ENCODE measurements at regions not wholly inside any gene's neighbourhood (a gene's known extent, or its start where the extent isn't known, plus 50 kb on each side); places are given as distances from the start of the nearest gene placed in this dataset.
"Not testable (repeated sequence)": the region's sequence is repeated elsewhere in the genome, so short reads cannot be mapped to it uniquely, and the experiment has no call there.

DNA sequence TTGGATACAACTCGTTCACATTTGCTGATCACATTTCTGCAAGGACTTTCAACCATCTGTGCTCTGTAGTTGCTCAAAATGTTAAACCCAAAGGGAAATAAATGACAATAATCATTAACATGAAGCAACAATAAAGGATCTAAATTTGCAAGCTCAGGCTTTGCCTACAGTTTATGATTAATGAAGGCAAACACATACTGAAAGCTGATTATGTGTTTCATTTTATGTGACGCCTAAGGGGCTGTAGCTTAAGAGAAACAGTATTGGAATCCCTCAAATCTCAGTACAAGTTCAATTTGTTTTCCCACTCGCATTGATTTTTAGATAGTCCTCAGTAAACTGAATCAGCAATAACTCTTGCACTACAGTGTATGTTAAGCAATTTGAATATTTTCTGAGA is 160.3 kb upstream of the FSIP2 start:
- Mint-ChIP-seq H3K4me3 (no peak overlapping the region), H3K27me3 (no peaks in the 10 kb centered on the region), H3K36me3 (ENCODE audit: low read depth) (no peaks in the 10 kb centered on the region), H3K27ac (no peak overlapping the region), H3K9me3 (peaks cover 4% of the 10 kb centered on the region), H3K4me1 (ENCODE audit: low read depth) (no peaks in the 10 kb centered on the region)
- ChIA-PET CTCF (no interaction called here), POLR2A (no interaction called here)
- peaks cover 0 to 7% of the 10 kb centered on the region in 2 experiments for H3K9me3 ChIP-seq (ENCODE audit: control insufficient read depth in 1 of 2, insufficient read depth in 1 of 2, low read length in 2 of 2)
- H3K4me1 ChIP-seq (ENCODE audit: insufficient read depth, low read length) = no peaks in the 10 kb centered on the region
- no peak overlapping the region for H3K27ac ChIP-seq (ENCODE audit: low read depth in 1 of 2, low read length in 2 of 2)
- TF ChIP-seq, protein P1, sequence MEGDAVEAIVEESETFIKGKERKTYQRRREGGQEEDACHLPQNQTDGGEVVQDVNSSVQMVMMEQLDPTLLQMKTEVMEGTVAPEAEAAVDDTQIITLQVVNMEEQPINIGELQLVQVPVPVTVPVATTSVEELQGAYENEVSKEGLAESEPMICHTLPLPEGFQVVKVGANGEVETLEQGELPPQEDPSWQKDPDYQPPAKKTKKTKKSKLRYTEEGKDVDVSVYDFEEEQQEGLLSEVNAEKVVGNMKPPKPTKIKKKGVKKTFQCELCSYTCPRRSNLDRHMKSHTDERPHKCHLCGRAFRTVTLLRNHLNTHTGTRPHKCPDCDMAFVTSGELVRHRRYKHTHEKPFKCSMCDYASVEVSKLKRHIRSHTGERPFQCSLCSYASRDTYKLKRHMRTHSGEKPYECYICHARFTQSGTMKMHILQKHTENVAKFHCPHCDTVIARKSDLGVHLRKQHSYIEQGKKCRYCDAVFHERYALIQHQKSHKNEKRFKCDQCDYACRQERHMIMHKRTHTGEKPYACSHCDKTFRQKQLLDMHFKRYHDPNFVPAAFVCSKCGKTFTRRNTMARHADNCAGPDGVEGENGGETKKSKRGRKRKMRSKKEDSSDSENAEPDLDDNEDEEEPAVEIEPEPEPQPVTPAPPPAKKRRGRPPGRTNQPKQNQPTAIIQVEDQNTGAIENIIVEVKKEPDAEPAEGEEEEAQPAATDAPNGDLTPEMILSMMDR (IDR thresholded peaks at IDR 0.05) = no peak
- H3K36me3 ChIP-seq (ENCODE audit: insufficient read depth, low read length) = no peaks in the 10 kb centered on the region
- no peaks in the 10 kb centered on the region for H3K27me3 ChIP-seq (ENCODE audit: control insufficient read depth in 1 of 2, insufficient read depth in 2 of 2, low read length in 2 of 2)
- intact Hi-C loops (cut with DNase I, micrococcal nuclease) = no loop called here
- DNase-seq = no peak
- H3K4me3 ChIP-seq (ENCODE audit: low read length) = no peak overlapping the region
- no peak for ATAC-seq (ENCODE audit: poor library complexity)

DNA sequence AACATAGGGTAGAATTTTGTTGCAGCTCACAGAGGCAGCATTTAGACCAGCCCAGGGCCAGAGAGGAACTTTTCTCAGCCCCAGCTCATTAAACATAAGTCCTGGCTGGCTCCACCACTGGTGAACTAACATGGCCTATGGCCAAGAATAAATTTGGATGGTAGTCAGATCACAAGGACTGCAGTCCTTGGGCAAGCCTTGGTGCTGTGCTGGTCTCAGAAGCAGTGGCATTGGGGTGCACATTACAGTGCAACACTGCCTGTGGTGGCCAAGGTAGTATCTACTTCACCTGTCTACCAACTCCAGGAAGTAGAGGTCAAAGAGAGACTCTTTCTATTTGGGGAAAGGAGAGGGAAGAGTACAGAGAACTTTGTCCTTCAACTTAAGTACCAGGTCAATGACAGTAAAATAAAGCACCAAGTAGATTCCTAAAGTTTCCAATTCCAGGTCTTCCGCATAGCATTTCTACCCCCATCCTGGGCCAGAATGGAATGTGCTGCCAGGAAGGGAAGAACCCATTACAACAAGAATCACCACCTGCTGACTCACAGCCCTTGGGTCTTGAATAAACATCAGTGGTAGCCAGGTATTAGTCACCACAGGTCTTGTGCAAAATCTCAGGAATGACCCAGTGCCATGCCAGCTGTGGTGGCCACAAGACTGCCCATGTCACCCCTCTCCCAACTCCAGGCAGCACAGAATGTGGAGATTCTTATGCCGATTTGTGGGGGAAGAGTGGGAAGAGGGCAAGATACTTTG is 155.4 kb upstream of the FSIP2 start:
- no peak overlapping the region for H3K4me3 ChIP-seq (ENCODE audit: low read length)
- H3K27me3 ChIP-seq (ENCODE audit: control insufficient read depth in 1 of 2, insufficient read depth in 2 of 2, low read length in 2 of 2) = no peaks in the 10 kb centered on the region
- H3K36me3 ChIP-seq (ENCODE audit: insufficient read depth, low read length) = no peaks in the 10 kb centered on the region
- no peak overlapping the region for H3K4me3 Mint-ChIP-seq
- ATAC-seq (ENCODE audit: poor library complexity) (no peak), DNase-seq (no peak)
- H3K27ac Mint-ChIP-seq = no peak overlapping the region
- TF ChIP-seq, protein P1 (IDR thresholded peaks at IDR 0.05) = no peak
- H3K9me3 ChIP-seq (ENCODE audit: control insufficient read depth in 1 of 2, insufficient read depth in 1 of 2, low read length in 2 of 2) = peaks cover 0 to 3% of the 10 kb centered on the region in 2 experiments
- H3K4me1 Mint-ChIP-seq (ENCODE audit: low read depth) = no peaks in the 10 kb centered on the region
- no peaks in the 10 kb centered on the region for H3K36me3 Mint-ChIP-seq (ENCODE audit: low read depth)
- peaks cover 2% of the 10 kb centered on the region for H3K9me3 Mint-ChIP-seq
- ChIA-PET CTCF (no interaction called here), POLR2A (no interaction called here)
- H3K4me1 ChIP-seq (ENCODE audit: insufficient read depth, low read length) = no peaks in the 10 kb centered on the region
- H3K27ac ChIP-seq (ENCODE audit: low read depth in 1 of 2, low read length in 2 of 2) = no peak overlapping the region
- intact Hi-C loops (cut with DNase I, micrococcal nuclease) = no loop called here
- H3K27me3 Mint-ChIP-seq = no peaks in the 10 kb centered on the region

DNA sequence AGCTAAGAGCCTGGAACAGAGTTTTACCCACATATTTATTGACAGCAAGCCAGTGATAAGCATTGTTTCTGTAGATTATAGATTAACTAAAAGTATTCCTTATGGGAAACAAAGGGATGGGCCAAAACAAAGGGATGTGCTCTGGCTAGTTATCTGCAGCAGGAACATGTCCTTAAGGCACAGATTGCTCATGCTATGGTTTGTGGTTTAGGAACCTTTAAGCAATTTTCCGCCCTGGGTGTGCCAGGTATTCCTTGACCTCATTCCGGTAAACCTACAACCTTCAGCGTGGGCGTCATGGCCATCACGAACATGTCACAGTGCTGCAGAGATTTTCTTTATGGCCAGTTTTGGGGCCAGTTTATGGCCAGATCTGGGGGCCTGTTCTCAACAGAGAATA is 153.4 kb upstream of the FSIP2 start:
- intact Hi-C loops (cut with DNase I, micrococcal nuclease); H3K27me3 Mint-ChIP-seq; H3K36me3 Mint-ChIP-seq (ENCODE audit: low read depth); H3K9me3 ChIP-seq (ENCODE audit: control insufficient read depth in 1 of 2, insufficient read depth in 1 of 2, low read length in 2 of 2); ATAC-seq (ENCODE audit: poor library complexity); H3K27ac ChIP-seq (ENCODE audit: low read depth in 1 of 2, low read length in 2 of 2); H3K4me1 ChIP-seq (ENCODE audit: insufficient read depth, low read length); H3K4me1 Mint-ChIP-seq (ENCODE audit: low read depth); CTCF ChIA-PET; POLR2A ChIA-PET; H3K36me3 ChIP-seq (ENCODE audit: insufficient read depth, low read length); H3K27ac Mint-ChIP-seq; H3K4me3 ChIP-seq (ENCODE audit: low read length); H3K4me3 Mint-ChIP-seq; H3K9me3 Mint-ChIP-seq; DNase-seq; H3K27me3 ChIP-seq (ENCODE audit: control insufficient read depth in 1 of 2, insufficient read depth in 2 of 2, low read length in 2 of 2): not testable (repeated sequence)

DNA sequence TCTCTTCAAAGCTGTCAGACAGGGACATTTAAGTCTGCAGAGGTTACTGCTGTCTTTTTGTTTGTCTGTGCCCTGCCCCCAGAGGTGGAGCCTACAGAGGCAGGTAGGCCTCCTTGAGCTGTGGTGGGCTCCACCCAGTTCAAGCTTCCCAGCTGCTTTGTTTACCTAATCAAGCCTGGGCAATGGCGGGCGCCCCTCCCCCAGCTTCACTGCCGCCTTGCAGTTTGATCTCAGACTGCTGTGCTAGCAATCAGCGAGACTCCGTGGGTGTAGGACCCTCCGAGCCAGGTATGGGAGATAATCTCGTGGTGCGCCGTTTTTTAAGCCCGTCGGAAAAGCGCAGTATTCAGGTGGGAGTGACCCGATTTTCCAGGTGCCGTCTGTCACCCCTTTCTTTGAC is 147.3 kb upstream of the FSIP2 start:
- H3K9me3 ChIP-seq (ENCODE audit: control insufficient read depth in 1 of 2, insufficient read depth in 1 of 2, low read length in 2 of 2); H3K27me3 ChIP-seq (ENCODE audit: control insufficient read depth in 1 of 2, insufficient read depth in 2 of 2, low read length in 2 of 2); H3K36me3 ChIP-seq (ENCODE audit: insufficient read depth, low read length); intact Hi-C loops (cut with DNase I, micrococcal nuclease); ATAC-seq (ENCODE audit: poor library complexity); DNase-seq; H3K4me3 Mint-ChIP-seq; H3K27ac Mint-ChIP-seq; H3K27me3 Mint-ChIP-seq; H3K36me3 Mint-ChIP-seq (ENCODE audit: low read depth); CTCF ChIA-PET; H3K9me3 Mint-ChIP-seq; POLR2A ChIA-PET; H3K27ac ChIP-seq (ENCODE audit: low read depth in 1 of 2, low read length in 2 of 2); H3K4me3 ChIP-seq (ENCODE audit: low read length); H3K4me1 ChIP-seq (ENCODE audit: insufficient read depth, low read length); H3K4me1 Mint-ChIP-seq (ENCODE audit: low read depth): not testable (repeated sequence)

Data from CD4-positive, alpha-beta T cell (primary cell).